Omental fat pad (tissue), 3 donors: ENCODE measurements at regions not wholly inside any gene's neighbourhood (a gene's known extent, or its start where the extent isn't known, plus 50 kb on each side); places are given as distances from the start of the nearest gene placed in this dataset.

Experiments
- ATAC-seq: fragments of 150-250 bp; one replicate; pipeline ENCODE4 v1.9.1; 2016; ENCODE audit warnings: mild to moderate bottlenecking, moderate library complexity; ENCODE audit not compliant: low FRiP score
- DNase-seq: peaks from one replicate; pipeline ENCODE4 v3.0.0-alpha.2; 2019; ENCODE audit warnings: low spot score
- CTCF ChIP-seq, 3 donors: fragments of 450-650 bp; IDR thresholded peaks; one replicate each; pipeline ENCODE4 v1.5.1; 2016 to 2017; ENCODE audit warnings: antibody characterized with exemption in 3 of 3, mild to moderate bottlenecking in 3 of 3, moderate library complexity in 2 of 3

GRCh38 chr2:176820371-176820932 lies 392.1 kb upstream of the HNRNPA3 start:
- no peak for ATAC-seq
- no peak for DNase-seq
- TF ChIP-seq CTCF (IDR thresholded peaks at IDR 0.05), result no peak

GRCh38 chr2:176821350-176821749 lies 391.2 kb upstream of the HNRNPA3 start:
- DNase-seq, result no peak
- no peak for TF ChIP-seq CTCF (IDR thresholded peaks at IDR 0.05)
- ATAC-seq, result no peak

GRCh38 chr2:176822060-176822459 lies 390.5 kb upstream of the HNRNPA3 start:
- ATAC-seq (no peak), DNase-seq (no peak)
- no peak for TF ChIP-seq CTCF (IDR thresholded peaks at IDR 0.05)

GRCh38 chr2:176826356-176826755 lies 386.2 kb upstream of the HNRNPA3 start:
- no peak for TF ChIP-seq CTCF (IDR thresholded peaks at IDR 0.05)
- no peak for ATAC-seq
- DNase-seq, result no peak

- no peak for DNase-seq
- TF ChIP-seq CTCF (IDR thresholded peaks at IDR 0.05), result no peak
- ATAC-seq, result no peak
Observed at GRCh38 chr2:176826984-176827668, 385.5 kb upstream of the HNRNPA3 start.

GRCh38 chr2:176830362-176830761 lies 382.2 kb upstream of the HNRNPA3 start:
- DNase-seq, result no peak
- no peak for TF ChIP-seq CTCF (IDR thresholded peaks at IDR 0.05)

GRCh38 chr2:176832086-176832485 lies 380.5 kb upstream of the HNRNPA3 start:
- TF ChIP-seq CTCF (IDR thresholded peaks at IDR 0.05), result no peak
- ATAC-seq, result no peak
- DNase-seq, result no peak

More at GRCh38 chr2:176830362-176830761, 382.2 kb upstream of the HNRNPA3 start:
- ATAC-seq, result no peak
